ENCODE measurements at regions not wholly inside any gene's neighbourhood (a gene's known extent, or its start where the extent isn't known, plus 50 kb on each side); places are given as distances from the start of the nearest gene placed in this dataset.

DNA sequence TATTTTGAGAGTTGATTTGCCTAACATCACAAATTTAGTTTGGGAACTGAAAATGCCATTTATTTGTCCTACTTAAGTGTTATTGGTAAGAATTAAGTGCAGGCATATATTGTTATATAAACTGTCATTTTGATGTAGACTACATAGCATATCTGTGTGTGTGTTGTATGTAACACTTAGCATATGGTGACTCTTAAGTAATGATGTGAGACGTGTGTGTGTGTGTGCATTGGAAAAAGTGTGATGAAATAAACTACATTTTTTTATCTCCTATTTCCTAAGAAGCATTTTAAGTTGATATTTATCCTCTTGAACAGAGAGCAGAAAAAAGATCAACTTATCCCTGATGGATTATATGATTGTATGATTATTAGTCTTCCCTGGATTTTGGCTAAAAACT is 588.2 kb upstream of the SUCLG2 start:
- TF ChIP-seq, protein P1, sequence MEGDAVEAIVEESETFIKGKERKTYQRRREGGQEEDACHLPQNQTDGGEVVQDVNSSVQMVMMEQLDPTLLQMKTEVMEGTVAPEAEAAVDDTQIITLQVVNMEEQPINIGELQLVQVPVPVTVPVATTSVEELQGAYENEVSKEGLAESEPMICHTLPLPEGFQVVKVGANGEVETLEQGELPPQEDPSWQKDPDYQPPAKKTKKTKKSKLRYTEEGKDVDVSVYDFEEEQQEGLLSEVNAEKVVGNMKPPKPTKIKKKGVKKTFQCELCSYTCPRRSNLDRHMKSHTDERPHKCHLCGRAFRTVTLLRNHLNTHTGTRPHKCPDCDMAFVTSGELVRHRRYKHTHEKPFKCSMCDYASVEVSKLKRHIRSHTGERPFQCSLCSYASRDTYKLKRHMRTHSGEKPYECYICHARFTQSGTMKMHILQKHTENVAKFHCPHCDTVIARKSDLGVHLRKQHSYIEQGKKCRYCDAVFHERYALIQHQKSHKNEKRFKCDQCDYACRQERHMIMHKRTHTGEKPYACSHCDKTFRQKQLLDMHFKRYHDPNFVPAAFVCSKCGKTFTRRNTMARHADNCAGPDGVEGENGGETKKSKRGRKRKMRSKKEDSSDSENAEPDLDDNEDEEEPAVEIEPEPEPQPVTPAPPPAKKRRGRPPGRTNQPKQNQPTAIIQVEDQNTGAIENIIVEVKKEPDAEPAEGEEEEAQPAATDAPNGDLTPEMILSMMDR (IDR thresholded peaks at IDR 0.05): no peak
- TF ChIP-seq POLR2A (IDR thresholded peaks at IDR 0.05): no peak

Data from vagina (tissue), 2 donors.